HepG2 (cell line): ENCODE measurements at regions not wholly inside any gene's neighbourhood (a gene's known extent, or its start where the extent isn't known, plus 50 kb on each side); places are given as distances from the start of the nearest gene placed in this dataset.

Source experiments
- ATAC-seq: fragments of 200-7000 bp; cut with Tn5 transposase; 3 replicates; pipeline ENCODE4 v1.9.1; 2020; ENCODE audit warnings: mild to moderate bottlenecking, moderate library complexity
- BruUV-seq: library from RNA; stranded (reverse); fragments of 400-500 nt; replicated peaks from 2 replicates; lab custom pipeline; 2021; lab: Mats Ljungman, UMichigan
- CTCF ChIA-PET: fragments of 300-600 bp; formaldehyde crosslinking; extraction: SDS; loops from one replicate; lab custom pipeline; 2021; ENCODE audit warnings: low total read pairs, inconsistent platforms, low intra/inter-chr PET ratio; lab: Yijun Ruan, JAX
- POLR2A ChIA-PET: fragments of 350-600 bp; sonication (Branson Sonifier 250); formaldehyde crosslinking; loops from one replicate; lab custom pipeline; 2020; ENCODE audit warnings: antibody characterized with exemption, inconsistent platforms; lab: Yijun Ruan, JAX
- DNase-seq: peaks from one replicate; pipeline ENCODE4 v3.0.0-alpha.2; 2015; ENCODE audit warnings: low spot score
- FAIRE-seq: peaks from 3 replicates; lab custom pipeline; 2011; peaks lifted over from hg19 to GRCh38; lab: Jason Lieb, UNC
- H2AFZ ChIP-seq: one replicate; pipeline ENCODE4 v1.6.1; 2011; ENCODE audit warnings: low read length, inconsistent platforms
- H3K27ac ChIP-seq: fragments of 300-600 bp; 3 replicates; pipeline ENCODE4 v1.8.0; 2011; ENCODE audit warnings: mixed run types, mild to moderate bottlenecking, mixed read lengths, low read length, inconsistent platforms; ENCODE audit not compliant: insufficient read depth; ENCODE audit errors: extremely low read length
- H3K27me3 ChIP-seq, 2 experiments: fragments of 200-600 bp in 1 of 2; 2 replicates in 1 of 2; 3 replicates in 1 of 2; pipeline versions ENCODE4 v1.6.0 to v1.8.0; 2011; ENCODE audit warnings: low read length in 2 of 2, mild to moderate bottlenecking in 2 of 2, moderate library complexity in 2 of 2, inconsistent platforms in 1 of 2; ENCODE audit not compliant: insufficient read depth in 2 of 2, control insufficient read depth in 1 of 2
- H3K36me3 ChIP-seq, 2 experiments: fragments of 200-600 bp in 1 of 2; replicated peaks in 1 of 2; 2 replicates in 1 of 2; 3 replicates in 1 of 2; pipeline versions ENCODE4 v1.5.1 to v1.8.0; 2011; ENCODE audit warnings: low read length in 2 of 2, inconsistent platforms in 1 of 2; ENCODE audit not compliant: insufficient read depth in 2 of 2, control insufficient read depth in 1 of 2
- H3K4me1 ChIP-seq: 2 replicates; pipeline ENCODE4 v1.5.1; 2012; ENCODE audit warnings: low read length, inconsistent platforms; ENCODE audit not compliant: insufficient read depth
- H3K4me2 ChIP-seq: 2 replicates; pipeline ENCODE4 v1.6.0; 2011; ENCODE audit warnings: low read depth, low read length, inconsistent platforms
- H3K4me3 ChIP-seq, 3 experiments: fragments of 200-600 bp in 1 of 3; sonication (generic), shearing (Covaris generic) in 1 of 3; replicated peaks in 1 of 3; 2 replicates each; pipeline ENCODE4 v1.5.1; 2011 to 2016; ENCODE audit warnings: low read length in 3 of 3, inconsistent platforms in 2 of 3, low read depth in 2 of 3, mild to moderate bottlenecking in 2 of 3, control low read depth in 1 of 3, mixed read lengths in 1 of 3; ENCODE audit not compliant: insufficient read depth in 1 of 3
- H3K79me2 ChIP-seq: one replicate; pipeline ENCODE4 v1.6.1; 2011; ENCODE audit warnings: low read length, inconsistent platforms; ENCODE audit not compliant: insufficient read depth
- H3K9ac ChIP-seq: 2 replicates; pipeline ENCODE4 v1.6.0; 2011; ENCODE audit warnings: mild to moderate bottlenecking, low read depth, low read length, inconsistent platforms; ENCODE audit not compliant: insufficient read depth
- H3K9me3 ChIP-seq: 2 replicates; pipeline ENCODE4 v1.5.1; 2012; ENCODE audit warnings: mild to moderate bottlenecking, low read length
- H4K20me1 ChIP-seq: 2 replicates; pipeline ENCODE4 v1.6.0; 2011; ENCODE audit warnings: inconsistent platforms, mild to moderate bottlenecking, low read length, moderate library complexity; ENCODE audit not compliant: insufficient read depth
- ATF7-NPFF ChIP-seq: sonication (generic); formaldehyde crosslinking; IDR thresholded peaks from 2 replicates; pipeline ENCODE4 v1.8.1; 2023; ENCODE audit warnings: mild to moderate bottlenecking, low read depth, missing genetic modification reagents, moderate library complexity
- CAMTA2 ChIP-seq: sonication (generic); formaldehyde crosslinking; IDR thresholded peaks from 2 replicates; pipeline ENCODE4 v1.4.0; 2020; ENCODE audit warnings: mild to moderate bottlenecking, missing genetic modification reagents, borderline replicate concordance
- CBX5 ChIP-seq: sonication (generic); formaldehyde crosslinking; IDR thresholded peaks from 2 replicates; pipeline ENCODE4 v1.4.0; 2020; ENCODE audit warnings: missing genetic modification reagents, borderline replicate concordance
- CEBPB ChIP-seq: IDR thresholded peaks from 2 replicates; pipeline ENCODE4 v1.6.1; 2011; ENCODE audit warnings: low read depth, low read length, improper control_type of control experiment, borderline replicate concordance
- ESRRA ChIP-seq: sonication (generic); formaldehyde crosslinking; IDR thresholded peaks from 2 replicates; pipeline ENCODE4 v1.5.1; 2020; ENCODE audit warnings: mild to moderate bottlenecking, low read depth, missing genetic modification reagents
- HDAC2 ChIP-seq: sonication (generic); formaldehyde crosslinking; IDR thresholded peaks from 2 replicates; pipeline ENCODE4 v1.4.0; 2020; ENCODE audit warnings: missing genetic modification reagents
- ISL2 ChIP-seq: sonication (generic); formaldehyde crosslinking; IDR thresholded peaks from 2 replicates; pipeline ENCODE4 v1.5.0; 2020; ENCODE audit warnings: missing genetic modification reagents
- POLR2AphosphoS5 ChIP-seq: IDR thresholded peaks from 2 replicates; pipeline ENCODE4 v1.6.1; 2012; ENCODE audit warnings: low read depth, low read length
- TCF12 ChIP-seq, 2 experiments: fragments of 450-650 bp in 1 of 2; sonication (generic) in 1 of 2; formaldehyde crosslinking in 1 of 2; IDR thresholded peaks; 2 replicates each; pipeline versions ENCODE4 v1.6.1 to v1.8.0; 2017 to 2022; ENCODE audit warnings: antibody characterized with exemption in 1 of 2, mild to moderate bottlenecking in 1 of 2, missing genetic modification reagents in 1 of 2, moderate library complexity in 1 of 2
- TFDP1 ChIP-seq: IDR thresholded peaks from 2 replicates; pipeline ENCODE4 v1.6.1; 2016; ENCODE audit warnings: missing compliant biosample characterization, missing genetic modification reagents, borderline replicate concordance
- ZNF230 ChIP-seq: sonication (generic); formaldehyde crosslinking; IDR thresholded peaks from 2 replicates; pipeline ENCODE4 v1.4.0; 2020; ENCODE audit warnings: mild to moderate bottlenecking, missing genetic modification reagents
- ZNF580 ChIP-seq: IDR thresholded peaks from 2 replicates; pipeline ENCODE4 v1.6.1; 2016; ENCODE audit warnings: low read depth, borderline replicate concordance
- WGBS: methylation state at CpG from one replicate; pipeline ENCODE4 v1.1.6; 2017; ENCODE audit warnings: low lambda C conversion rate; 5-methylcytosine and 5-hydroxymethylcytosine counted together
- in situ Hi-C: cut with HindIII; loops from 2 replicates; pipeline ENCODE4 v1.10.0; 2017; ENCODE audit warnings: low pct_unique_long_range_greater_than_20kb; ENCODE audit not compliant: extremely low pct_ligation_motif_present
- intact Hi-C: fragments of 100-400 bp; cut with micrococcal nuclease; formaldehyde crosslinking; loops from one replicate; pipeline ENCODE4 v1.10.0; 2022; ENCODE audit not compliant: unreplicated experiment

GRCh38 chr13:104431895-104432294 lies 1365.7 kb upstream of the SLC10A2 start (continued):
- TF ChIP-seq ZNF580 (no peak), ISL2 (CRISPR knock-in tag) (no peak), ESRRA (CRISPR knock-in tag) (no peak), CBX5 (CRISPR knock-in tag) (no peak), POLR2AphosphoS5 (no peak), ATF7-NPFF (CRISPR knock-in tag) (no peak), ZNF230 (CRISPR knock-in tag) (no peak), TFDP1 (no peak), HDAC2 (no peak), CAMTA2 (no peak)

- Histone ChIP-seq H3K79me2 (no peaks in the 10 kb centered on the region), H3K36me3 (no peaks in the 10 kb centered on the region), H4K20me1 (no peaks in the 10 kb centered on the region), H3K9me3 (peaks cover 50% of the 10 kb centered on the region), H3K4me1 (no peaks in the 10 kb centered on the region), H3K4me3 (no peak overlapping the region), H2AFZ (no peak overlapping the region), H3K9ac (no peak overlapping the region), H3K27ac (no peak overlapping the region), H3K4me2 (no peak overlapping the region), H3K27me3 (no peaks in the 10 kb centered on the region)
- intact Hi-C loops (no loop called here), in situ Hi-C loops (no loop called here)
- ATAC-seq (no peak), DNase-seq (no peak), FAIRE-seq (no peak)
- TF ChIP-seq CEBPB (peak; percentile 50; the same call in 1 of the 2 replicates), TCF12 (IDR thresholded peaks at IDR 0.05) (no peak), TCF12 (CRISPR knock-in tag; IDR thresholded peaks at IDR 0.05) (no peak)
- WGBS = 32% methylated on average over 4 of the region's 4 CpGs
- ChIA-PET CTCF (no interaction called here), POLR2A (no interaction called here)
- BruUV-seq = no TSS peak
Measured at GRCh38 chr13:104426435-104426834, 1360.2 kb upstream of the SLC10A2 start.
